Liver (tissue), 8 donors: ENCODE measurements at regions not wholly inside any gene's neighbourhood (a gene's known extent, or its start where the extent isn't known, plus 50 kb on each side); places are given as distances from the start of the nearest gene placed in this dataset.
A peak's percentile ranks its signal among the peaks of the same experiment; 100 is the strongest.

ENCODE experiments used
- DNase-seq: peaks from one replicate; pipeline ENCODE4 v3.0.0-alpha.2; 2017; ENCODE audit warnings: low spot score
- H3K27ac ChIP-seq, 2 donors: one replicate each; pipeline ENCODE4 v1.7.0; 2013; ENCODE audit warnings: inconsistent platforms in 2 of 2, low read length in 2 of 2, control low read depth in 1 of 2, low read depth in 1 of 2, mild to moderate bottlenecking in 1 of 2
- H3K27me3 ChIP-seq, 4 donors: one replicate each; pipeline versions ENCODE4 v1.6.1 to v1.7.0; 2013; ENCODE audit warnings: low read length in 3 of 4, inconsistent platforms in 1 of 4, mild to moderate bottlenecking in 1 of 4, moderate library complexity in 1 of 4; ENCODE audit not compliant: control insufficient read depth in 4 of 4, insufficient read depth in 4 of 4
- H3K36me3 ChIP-seq, 4 donors: one replicate each; pipeline versions ENCODE4 v1.6.1 to v1.7.0; 2013; ENCODE audit warnings: low read length in 3 of 4, mild to moderate bottlenecking in 3 of 4, low read depth in 1 of 4, moderate library complexity in 1 of 4; ENCODE audit not compliant: control insufficient read depth in 4 of 4, insufficient read depth in 3 of 4
- H3K4me1 ChIP-seq, 4 donors: one replicate each; pipeline versions ENCODE4 v1.6.1 to v1.7.0; 2013; ENCODE audit warnings: low read length in 3 of 4, mild to moderate bottlenecking in 3 of 4, moderate library complexity in 1 of 4; ENCODE audit not compliant: control insufficient read depth in 4 of 4, insufficient read depth in 4 of 4
- H3K4me3 ChIP-seq, 3 donors: one replicate each; pipeline versions ENCODE4 v1.6.1 to v1.7.0; 2013; ENCODE audit warnings: low read length in 3 of 3, control low read depth in 1 of 3, low read depth in 1 of 3, mild to moderate bottlenecking in 1 of 3
- H3K9ac ChIP-seq, 2 donors: one replicate each; pipeline ENCODE4 v1.7.0; 2013; ENCODE audit warnings: low read length in 2 of 2, mild to moderate bottlenecking in 2 of 2, moderate library complexity in 2 of 2, control low read depth in 1 of 2, low read depth in 1 of 2
- H3K9me3 ChIP-seq, 4 donors: one replicate each; pipeline versions ENCODE4 v1.6.1 to v1.7.0; 2013; ENCODE audit warnings: low read length in 3 of 4; ENCODE audit not compliant: control insufficient read depth in 4 of 4
- ATF3 ChIP-seq: IDR thresholded peaks from 2 replicates; pipeline ENCODE4 v1.6.1; 2016; ENCODE audit warnings: antibody characterized with exemption
- CTCF ChIP-seq: fragments of 150-350 bp; IDR thresholded peaks from 2 replicates; pipeline ENCODE4 v1.5.1; 2017; ENCODE audit warnings: improper control_type of control experiment, low read depth, low read length; ENCODE audit not compliant: missing input control
- EGR1 ChIP-seq, 2 donors: IDR thresholded peaks; 2 replicates each; pipeline ENCODE4 v1.6.1; 2016 to 2018; ENCODE audit warnings: antibody characterized with exemption in 2 of 2, low read depth in 2 of 2
- FOXA1 ChIP-seq: IDR thresholded peaks from 2 replicates; pipeline ENCODE4 v1.6.1; 2016; ENCODE audit warnings: antibody characterized with exemption
- FOXA2 ChIP-seq: IDR thresholded peaks from 2 replicates; pipeline ENCODE4 v1.6.1; 2016; ENCODE audit warnings: antibody characterized with exemption
- GABPA ChIP-seq, 2 donors: IDR thresholded peaks in 1 of 2; conservative IDR thresholded peaks in 1 of 2; 2 replicates each; pipeline ENCODE4 v1.6.1; 2016; ENCODE audit warnings: antibody characterized with exemption in 2 of 2, mild to moderate bottlenecking in 1 of 2, moderate library complexity in 1 of 2
- HNF4A ChIP-seq, 2 donors: conservative IDR thresholded peaks; 2 replicates each; pipeline ENCODE4 v1.6.1; 2016; ENCODE audit warnings: antibody characterized with exemption in 2 of 2, mild to moderate bottlenecking in 2 of 2
- HNF4G ChIP-seq: IDR thresholded peaks from 2 replicates; pipeline ENCODE4 v1.6.1; 2016; ENCODE audit warnings: antibody characterized with exemption
- JUND ChIP-seq, 2 donors: IDR thresholded peaks; 2 replicates each; pipeline ENCODE4 v1.6.1; 2016; ENCODE audit warnings: antibody characterized with exemption in 2 of 2
- MAX ChIP-seq: IDR thresholded peaks from 2 replicates; pipeline ENCODE4 v1.6.1; 2016; ENCODE audit warnings: antibody characterized with exemption
- NR2F2 ChIP-seq: IDR thresholded peaks from 2 replicates; pipeline ENCODE4 v1.6.1; 2016; ENCODE audit warnings: antibody characterized with exemption
- RAD21 ChIP-seq, 2 donors: IDR thresholded peaks; 2 replicates each; pipeline ENCODE4 v1.6.1; 2016; ENCODE audit warnings: antibody characterized with exemption in 2 of 2, mild to moderate bottlenecking in 2 of 2
- REST ChIP-seq: IDR thresholded peaks from 2 replicates; pipeline ENCODE4 v1.6.1; 2016; ENCODE audit warnings: antibody characterized with exemption, mild to moderate bottlenecking
- RXRA ChIP-seq, 2 donors: IDR thresholded peaks; 2 replicates each; pipeline ENCODE4 v1.6.1; 2017 to 2018; ENCODE audit warnings: antibody characterized with exemption in 2 of 2, mild to moderate bottlenecking in 1 of 2
- SP1 ChIP-seq: IDR thresholded peaks from 2 replicates; pipeline ENCODE4 v1.6.1; 2018; ENCODE audit warnings: antibody characterized with exemption, mild to moderate bottlenecking
- TAF1 ChIP-seq: conservative IDR thresholded peaks from 2 replicates; pipeline ENCODE4 v1.6.1; 2016; ENCODE audit warnings: antibody characterized with exemption, mild to moderate bottlenecking
- YY1 ChIP-seq: IDR thresholded peaks from 2 replicates; pipeline ENCODE4 v1.6.1; 2016; ENCODE audit warnings: antibody characterized with exemption, mild to moderate bottlenecking
- ZBTB33 ChIP-seq: IDR thresholded peaks from 2 replicates; pipeline ENCODE4 v1.6.1; 2016; ENCODE audit warnings: antibody characterized with exemption
- WGBS: extraction: QIAGEN DNeasy Blood & Tissue Kit; methylation state at CpG from one replicate; pipeline ENCODE4 v1.1.7; 2013; 5-methylcytosine and 5-hydroxymethylcytosine counted together
- donor health status: healthy.
- donor health status: healthy.
- donor health status: healthy.
- donor health status: healthy.
- donor health status: healthy.

GRCh38 chr2:145141981-145142380 is 622.1 kb upstream of the ZEB2 start:
- DNase-seq: no peak
- WGBS: 39% methylated on average over 2 of the region's 2 CpGs
- Histone ChIP-seq H3K9ac (no peak overlapping the region), H3K27me3 (no peaks in the 10 kb centered on the region), H3K36me3 (no peaks in the 10 kb centered on the region), H3K27ac (no peak overlapping the region), H3K4me3 (no peak overlapping the region), H3K4me1 (peaks cover 3 to 7% (median 6%) of the 10 kb centered on the region in 4 donors), H3K9me3 (no peaks in the 10 kb centered on the region)
- TF ChIP-seq RXRA (IDR thresholded peaks at IDR 0.05) (peak; percentile 18 to 59), MAX (peak; percentile 66), SP1 (peak; percentile 33), HNF4A (conservative IDR thresholded peaks at IDR 0.05) (peak; percentile 83 to 91), TAF1 (no peak), HNF4G (peak; percentile 45), GABPA (IDR thresholded peaks at IDR 0.05 in 1 of 2, conservative IDR thresholded peaks at IDR 0.05 in 1 of 2) (no peak), ZBTB33 (peak; percentile 47)

GRCh38 chr2:145140658-145141057 is 620.7 kb upstream of the ZEB2 start:
- no peak overlapping the region for H3K9ac ChIP-seq
- no peak for DNase-seq
- H3K4me3 ChIP-seq: no peak overlapping the region
- WGBS: 83% methylated on average over 4 of the region's 4 CpGs
- H3K36me3 ChIP-seq: no peaks in the 10 kb centered on the region
- no peak overlapping the region for H3K27ac ChIP-seq
- no peaks in the 10 kb centered on the region for H3K9me3 ChIP-seq
- H3K27me3 ChIP-seq: no peaks in the 10 kb centered on the region
- no peak for TF ChIP-seq HNF4A (conservative IDR thresholded peaks at IDR 0.05)
- no peak for TF ChIP-seq FOXA1
- TF ChIP-seq RAD21 (IDR thresholded peaks at IDR 0.05): no peak
- no peak for TF ChIP-seq GABPA (IDR thresholded peaks at IDR 0.05 in 1 of 2, conservative IDR thresholded peaks at IDR 0.05 in 1 of 2)
- no peak for TF ChIP-seq HNF4G
- TF ChIP-seq CTCF: no peak
- TF ChIP-seq MAX: no peak
- TF ChIP-seq SP1: no peak
- TF ChIP-seq EGR1 (IDR thresholded peaks at IDR 0.05; ENCODE audit: low read depth in 2 of 2): no peak
- TF ChIP-seq NR2F2: no peak
- TF ChIP-seq TAF1: no peak
- TF ChIP-seq JUND (IDR thresholded peaks at IDR 0.05): no peak
- no peak for TF ChIP-seq FOXA2
- TF ChIP-seq ATF3: no peak
- no peak for TF ChIP-seq YY1
- no peak for TF ChIP-seq RXRA (IDR thresholded peaks at IDR 0.05)
- TF ChIP-seq ZBTB33: no peak
- TF ChIP-seq REST: no peak
- peaks cover 3 to 7% (median 4%) of the 10 kb centered on the region in 4 donors for H3K4me1 ChIP-seq
